Ascending aorta (tissue), 2 donors: ENCODE measurements at regions not wholly inside any gene's neighbourhood (a gene's known extent, or its start where the extent isn't known, plus 50 kb on each side); places are given as distances from the start of the nearest gene placed in this dataset.

Experiments used
- DNase-seq, 2 donors: peaks; one replicate each; pipeline ENCODE4 v3.0.0-alpha.2; 2019; ENCODE audit warnings: low spot score in 2 of 2
- H3K27ac ChIP-seq, 2 donors: fragments of 200-600 bp; sonication (generic); one replicate each; pipeline ENCODE4 v1.5.1; 2016 to 2017; ENCODE audit warnings: mild to moderate bottlenecking in 1 of 2
- H3K27me3 ChIP-seq: fragments of 200-600 bp; sonication (generic); one replicate; pipeline ENCODE4 v1.5.1; 2017
- H3K36me3 ChIP-seq, 2 donors: fragments of 200-600 bp; sonication (generic); one replicate each; pipeline ENCODE4 v1.5.1; 2016
- H3K4me1 ChIP-seq, 2 donors: fragments of 200-600 bp; sonication (generic); one replicate each; pipeline ENCODE4 v1.5.1; 2016 to 2017; ENCODE audit warnings: mild to moderate bottlenecking in 1 of 2
- H3K4me3 ChIP-seq, 2 donors: fragments of 200-600 bp; sonication (generic); one replicate each; pipeline ENCODE4 v1.5.1; 2016 to 2017; ENCODE audit warnings: mild to moderate bottlenecking in 1 of 2
- H3K9me3 ChIP-seq, 2 donors: fragments of 200-600 bp; sonication (generic); one replicate each; pipeline ENCODE4 v1.5.1; 2016
- intact Hi-C: fragments of 100-400 bp; cut with DNase I; formaldehyde crosslinking; loops from one replicate; pipeline ENCODE4 v1.15.1; 2023
- TF ChIP-seq, protein P1 (sequence below), 3 experiments: fragments of 200-600 bp in 2 of 3; fragments of 450-650 bp in 1 of 3; sonication (generic) in 2 of 3; IDR thresholded peaks; one replicate each; pipeline ENCODE4 v1.5.1; 2016 to 2019; ENCODE audit warnings: antibody characterized with exemption in 3 of 3, mild to moderate bottlenecking in 1 of 3, moderate library complexity in 1 of 3

DNA sequence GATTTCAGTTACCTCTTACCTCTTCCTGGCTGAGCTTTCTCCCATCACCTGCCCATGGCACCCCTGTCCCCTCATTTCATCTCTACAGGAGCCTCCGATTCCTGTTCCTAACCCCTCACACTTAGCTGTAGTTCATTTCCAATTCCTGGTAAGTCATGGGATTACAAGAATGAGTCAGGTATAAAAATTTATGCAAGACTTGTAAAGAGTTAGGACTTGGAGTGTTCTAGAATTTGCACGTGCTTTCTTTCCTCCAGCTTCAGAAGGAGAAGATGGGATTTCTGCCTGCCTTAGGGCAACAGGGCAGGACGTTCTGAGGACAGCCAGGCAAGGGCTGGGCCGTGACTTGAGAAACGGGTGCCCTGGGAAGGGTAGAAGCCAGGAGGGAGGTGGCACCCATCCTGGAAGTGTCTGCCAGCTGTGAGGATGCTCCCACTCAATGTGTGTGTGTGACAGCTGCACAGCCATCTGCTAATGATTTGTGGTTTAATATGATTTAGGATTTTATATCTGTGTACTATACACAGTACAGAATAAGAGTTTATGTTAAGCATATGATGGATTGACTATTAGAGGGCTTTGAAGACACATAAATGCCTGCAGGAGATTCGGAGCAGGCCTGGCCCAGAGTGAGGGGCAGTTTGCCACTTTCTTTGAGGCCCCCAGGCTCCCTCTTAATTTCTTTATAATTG lies 81.5 kb upstream of the VIPR2 start:
- no peak overlapping the region for H3K27ac ChIP-seq
- no peaks in the 10 kb centered on the region for H3K9me3 ChIP-seq
- H3K36me3 ChIP-seq = no peaks in the 10 kb centered on the region
- TF ChIP-seq, protein P1, sequence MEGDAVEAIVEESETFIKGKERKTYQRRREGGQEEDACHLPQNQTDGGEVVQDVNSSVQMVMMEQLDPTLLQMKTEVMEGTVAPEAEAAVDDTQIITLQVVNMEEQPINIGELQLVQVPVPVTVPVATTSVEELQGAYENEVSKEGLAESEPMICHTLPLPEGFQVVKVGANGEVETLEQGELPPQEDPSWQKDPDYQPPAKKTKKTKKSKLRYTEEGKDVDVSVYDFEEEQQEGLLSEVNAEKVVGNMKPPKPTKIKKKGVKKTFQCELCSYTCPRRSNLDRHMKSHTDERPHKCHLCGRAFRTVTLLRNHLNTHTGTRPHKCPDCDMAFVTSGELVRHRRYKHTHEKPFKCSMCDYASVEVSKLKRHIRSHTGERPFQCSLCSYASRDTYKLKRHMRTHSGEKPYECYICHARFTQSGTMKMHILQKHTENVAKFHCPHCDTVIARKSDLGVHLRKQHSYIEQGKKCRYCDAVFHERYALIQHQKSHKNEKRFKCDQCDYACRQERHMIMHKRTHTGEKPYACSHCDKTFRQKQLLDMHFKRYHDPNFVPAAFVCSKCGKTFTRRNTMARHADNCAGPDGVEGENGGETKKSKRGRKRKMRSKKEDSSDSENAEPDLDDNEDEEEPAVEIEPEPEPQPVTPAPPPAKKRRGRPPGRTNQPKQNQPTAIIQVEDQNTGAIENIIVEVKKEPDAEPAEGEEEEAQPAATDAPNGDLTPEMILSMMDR (IDR thresholded peaks at IDR 0.05) = no peak
- no peak overlapping the region for H3K4me3 ChIP-seq
- no peaks in the 10 kb centered on the region for H3K27me3 ChIP-seq
- H3K4me1 ChIP-seq = peaks cover 0 to 7% of the 10 kb centered on the region in 2 donors
- intact Hi-C loops = no loop called here
- no peak for DNase-seq

GRCh38 chr7:159218607-159219006 lies 73.9 kb upstream of the VIPR2 start:
- Histone ChIP-seq H3K4me1 (no peaks in the 10 kb centered on the region), H3K36me3 (no peaks in the 10 kb centered on the region), H3K4me3 (no peak overlapping the region), H3K27me3 (no peaks in the 10 kb centered on the region), H3K9me3 (no peaks in the 10 kb centered on the region), H3K27ac (no peak overlapping the region)
- TF ChIP-seq, protein P1 (IDR thresholded peaks at IDR 0.05) = no peak
- no peak for DNase-seq
- intact Hi-C loops = no loop called here

- H3K27me3 ChIP-seq = no peaks in the 10 kb centered on the region
- intact Hi-C loops = no loop called here
- TF ChIP-seq, protein P1 (IDR thresholded peaks at IDR 0.05) = no peak
- DNase-seq = no peak
- no peaks in the 10 kb centered on the region for H3K4me1 ChIP-seq
- no peak overlapping the region for H3K27ac ChIP-seq
- H3K4me3 ChIP-seq = no peak overlapping the region
- no peaks in the 10 kb centered on the region for H3K9me3 ChIP-seq
- no peaks in the 10 kb centered on the region for H3K36me3 ChIP-seq
Observed at GRCh38 chr7:159218170-159218569, 73.5 kb upstream of the VIPR2 start.

GRCh38 chr7:159215076-159215475 lies 70.4 kb upstream of the VIPR2 start:
- H3K4me3 ChIP-seq = no peak overlapping the region
- intact Hi-C loops = no loop called here

GRCh38 chr7:159213253-159213652 lies 68.6 kb upstream of the VIPR2 start:
- Histone ChIP-seq H3K27me3 (no peaks in the 10 kb centered on the region), H3K4me1 (peaks cover 4 to 5% of the 10 kb centered on the region in 2 donors), H3K4me3 (no peak overlapping the region), H3K27ac (no peak overlapping the region), H3K9me3 (no peaks in the 10 kb centered on the region), H3K36me3 (no peaks in the 10 kb centered on the region)
- DNase-seq = peak in 1 of 2 donors; percentile 35
- intact Hi-C loops = no loop called here
- TF ChIP-seq, protein P1 (IDR thresholded peaks at IDR 0.05) = no peak

More at GRCh38 chr7:159215076-159215475, 70.4 kb upstream of the VIPR2 start:
- Histone ChIP-seq H3K9me3 (no peaks in the 10 kb centered on the region), H3K36me3 (no peaks in the 10 kb centered on the region), H3K4me1 (peaks cover 4 to 5% of the 10 kb centered on the region in 2 donors), H3K27ac (no peak overlapping the region), H3K27me3 (no peaks in the 10 kb centered on the region)
- DNase-seq = no peak
- TF ChIP-seq, protein P1 (IDR thresholded peaks at IDR 0.05) = no peak
